Osteoblast (primary cell): ENCODE measurements at regions not wholly inside any gene's neighbourhood (a gene's known extent, or its start where the extent isn't known, plus 50 kb on each side); places are given as distances from the start of the nearest gene placed in this dataset.

ENCODE experiments used
- DNase-seq: peaks from one replicate; pipeline ENCODE4 v3.0.0; 2011; ENCODE audit warnings: low spot score, mixed read lengths; ENCODE audit not compliant: insufficient read length; ENCODE audit errors: missing footprints
- H2AFZ ChIP-seq: 2 replicates; pipeline ENCODE4 v1.6.0; 2011; ENCODE audit warnings: mild to moderate bottlenecking, low read length
- H3K27ac ChIP-seq: 2 replicates; pipeline ENCODE4 v1.5.1; 2011; ENCODE audit warnings: mild to moderate bottlenecking, low read depth, low read length, moderate library complexity
- H3K27me3 ChIP-seq: 2 replicates; pipeline ENCODE4 v1.6.0; 2012; ENCODE audit warnings: mild to moderate bottlenecking, control low read depth, inconsistent platforms, low read length, moderate library complexity; ENCODE audit not compliant: insufficient read depth
- H3K36me3 ChIP-seq: 2 replicates; pipeline ENCODE4 v1.5.1; 2011; ENCODE audit warnings: mild to moderate bottlenecking, low read length, control low read depth, moderate library complexity; ENCODE audit not compliant: insufficient read depth
- H3K4me1 ChIP-seq: 2 replicates; pipeline ENCODE4 v1.5.1; 2011; ENCODE audit warnings: mild to moderate bottlenecking, low read length, control low read depth, moderate library complexity; ENCODE audit not compliant: insufficient read depth
- H3K4me2 ChIP-seq: 2 replicates; pipeline ENCODE4 v1.6.0; 2011; ENCODE audit warnings: mild to moderate bottlenecking, low read length; ENCODE audit not compliant: insufficient read depth
- H3K4me3 ChIP-seq: fragments of 200-600 bp; sonication (generic); 3 replicates; pipeline ENCODE4 v1.5.1; 2012; ENCODE audit warnings: mild to moderate bottlenecking, low read length, inconsistent platforms; ENCODE audit not compliant: insufficient read depth
- H3K79me2 ChIP-seq: 2 replicates; pipeline ENCODE4 v1.6.0; 2012; ENCODE audit warnings: mild to moderate bottlenecking, low read length, control low read depth, inconsistent platforms; ENCODE audit not compliant: insufficient read depth
- H3K9me3 ChIP-seq: 2 replicates; pipeline ENCODE4 v1.5.1; 2011; ENCODE audit warnings: low read depth, low read length, control low read depth
- H4K20me1 ChIP-seq: 2 replicates; pipeline ENCODE4 v1.6.0; 2012; ENCODE audit warnings: mild to moderate bottlenecking, low read length, control low read depth; ENCODE audit not compliant: insufficient read depth
- TF ChIP-seq, protein P1 (sequence below): IDR thresholded peaks from 2 replicates; pipeline ENCODE4 v1.5.1; 2011; ENCODE audit warnings: mild to moderate bottlenecking, low read depth, low read length, moderate library complexity; ENCODE audit errors: extremely low read depth

DNA sequence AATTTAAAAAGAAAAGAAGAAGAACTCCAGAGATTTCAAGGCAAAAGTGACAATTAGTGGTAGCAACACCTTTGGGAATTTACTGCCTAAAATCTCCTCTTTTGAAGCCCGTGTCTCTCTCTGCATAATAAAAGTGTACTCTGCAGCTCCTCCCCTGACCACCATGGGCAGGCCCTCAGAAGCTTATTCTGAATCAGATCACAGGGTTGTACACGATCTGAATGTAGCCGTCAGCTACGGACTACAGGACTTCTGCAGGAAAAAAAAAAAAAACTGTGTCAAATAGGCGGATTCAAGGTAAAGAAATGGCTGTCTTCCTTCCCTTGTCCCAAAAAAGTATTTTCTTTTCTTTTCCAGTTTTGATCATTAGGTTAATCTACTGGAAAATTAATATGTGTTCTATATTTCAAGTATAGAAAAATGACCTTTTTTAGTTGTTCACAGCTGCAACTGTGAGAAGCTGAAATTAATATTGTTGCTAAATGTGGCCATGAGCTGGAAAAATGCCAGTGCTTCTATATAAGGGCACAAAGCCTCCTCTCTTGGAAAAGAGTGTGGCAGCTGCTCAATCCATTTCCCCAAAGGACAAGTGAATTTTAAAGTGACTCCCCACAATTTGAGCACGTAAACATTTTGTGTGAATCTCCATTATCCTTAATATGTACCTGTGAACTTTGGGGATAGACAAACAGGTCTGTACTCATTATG lies 397.4 kb downstream of the C6orf118 start:
- Histone ChIP-seq H3K79me2 (no peaks in the 10 kb centered on the region), H3K27ac (no peak overlapping the region), H3K4me2 (no peak overlapping the region), H3K4me1 (no peaks in the 10 kb centered on the region), H3K36me3 (no peaks in the 10 kb centered on the region), H4K20me1 (no peaks in the 10 kb centered on the region), H3K4me3 (no peak overlapping the region), H3K9me3 (no peaks in the 10 kb centered on the region), H2AFZ (no peak overlapping the region), H3K27me3 (no peaks in the 10 kb centered on the region)
- TF ChIP-seq, protein P1, sequence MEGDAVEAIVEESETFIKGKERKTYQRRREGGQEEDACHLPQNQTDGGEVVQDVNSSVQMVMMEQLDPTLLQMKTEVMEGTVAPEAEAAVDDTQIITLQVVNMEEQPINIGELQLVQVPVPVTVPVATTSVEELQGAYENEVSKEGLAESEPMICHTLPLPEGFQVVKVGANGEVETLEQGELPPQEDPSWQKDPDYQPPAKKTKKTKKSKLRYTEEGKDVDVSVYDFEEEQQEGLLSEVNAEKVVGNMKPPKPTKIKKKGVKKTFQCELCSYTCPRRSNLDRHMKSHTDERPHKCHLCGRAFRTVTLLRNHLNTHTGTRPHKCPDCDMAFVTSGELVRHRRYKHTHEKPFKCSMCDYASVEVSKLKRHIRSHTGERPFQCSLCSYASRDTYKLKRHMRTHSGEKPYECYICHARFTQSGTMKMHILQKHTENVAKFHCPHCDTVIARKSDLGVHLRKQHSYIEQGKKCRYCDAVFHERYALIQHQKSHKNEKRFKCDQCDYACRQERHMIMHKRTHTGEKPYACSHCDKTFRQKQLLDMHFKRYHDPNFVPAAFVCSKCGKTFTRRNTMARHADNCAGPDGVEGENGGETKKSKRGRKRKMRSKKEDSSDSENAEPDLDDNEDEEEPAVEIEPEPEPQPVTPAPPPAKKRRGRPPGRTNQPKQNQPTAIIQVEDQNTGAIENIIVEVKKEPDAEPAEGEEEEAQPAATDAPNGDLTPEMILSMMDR = no peak
- no peak for DNase-seq

DNA sequence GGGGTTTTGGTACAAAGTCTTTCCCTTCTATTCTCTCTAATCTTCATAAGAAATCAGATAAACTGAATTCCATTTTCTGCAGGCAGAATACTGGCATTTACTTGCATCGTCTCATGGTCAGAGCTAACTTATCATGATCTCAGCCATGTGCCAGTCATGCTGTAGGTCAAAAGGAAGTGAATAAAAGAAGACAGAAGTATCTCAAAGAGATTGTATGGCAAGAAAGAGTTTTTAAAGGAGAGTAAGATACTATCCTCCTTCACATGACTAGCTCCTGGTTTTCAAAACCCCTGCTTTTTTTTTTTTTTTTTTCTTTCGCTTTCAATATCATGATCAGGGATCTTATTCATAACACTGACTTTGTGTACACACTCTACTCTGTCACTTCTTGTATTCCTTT lies 398.3 kb downstream of the C6orf118 start:
- no peak overlapping the region for H3K4me2 ChIP-seq
- DNase-seq = no peak
- H3K36me3 ChIP-seq = no peaks in the 10 kb centered on the region
- H3K4me1 ChIP-seq = no peaks in the 10 kb centered on the region
- H3K27me3 ChIP-seq = no peaks in the 10 kb centered on the region
- H3K4me3 ChIP-seq = no peak overlapping the region
- H3K27ac ChIP-seq = no peak overlapping the region
- no peaks in the 10 kb centered on the region for H3K9me3 ChIP-seq
- no peaks in the 10 kb centered on the region for H3K79me2 ChIP-seq
- no peaks in the 10 kb centered on the region for H4K20me1 ChIP-seq
- H2AFZ ChIP-seq = no peak overlapping the region
- TF ChIP-seq, protein P1 = no peak

DNA sequence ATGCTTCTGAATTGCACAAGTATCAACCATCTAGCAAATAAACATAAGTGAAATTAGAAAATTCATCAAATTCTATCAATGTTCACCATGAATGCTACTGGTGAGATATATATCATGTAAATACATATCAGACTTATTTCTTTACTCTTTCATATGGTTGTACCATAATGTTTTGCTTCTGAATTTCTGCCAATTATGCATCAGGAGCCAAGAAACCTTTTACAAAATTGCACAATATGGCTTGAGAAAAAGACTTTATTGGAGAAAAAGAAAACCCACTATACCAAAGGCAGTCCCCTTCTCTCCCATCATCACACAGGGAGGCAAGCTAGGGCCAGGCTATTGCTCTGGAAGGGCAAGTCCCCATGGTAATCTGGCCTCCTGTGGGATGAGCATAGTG lies 402.6 kb downstream of the C6orf118 start:
- Histone ChIP-seq H3K4me3 (no peak overlapping the region), H2AFZ (no peak overlapping the region), H3K4me1 (no peaks in the 10 kb centered on the region)

DNA sequence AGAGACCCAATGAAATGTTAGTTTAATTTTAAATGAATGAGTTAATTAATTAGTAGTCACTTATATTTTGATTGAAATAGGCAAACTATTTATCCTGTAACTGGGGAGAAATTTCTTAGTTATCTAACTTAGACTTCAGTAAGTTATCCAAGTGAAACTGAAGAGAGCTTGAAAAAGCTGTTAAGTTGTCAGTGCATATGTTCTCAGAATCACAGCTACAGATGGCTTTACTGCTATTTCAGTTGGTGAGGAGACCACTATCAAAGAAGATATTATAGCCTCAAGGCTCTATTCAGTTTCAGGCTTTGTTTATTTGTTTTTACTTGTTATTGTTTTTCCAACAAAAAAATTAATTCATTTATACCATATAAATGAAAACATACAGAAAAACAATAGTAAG lies 404.1 kb downstream of the C6orf118 start:
- H3K9me3 ChIP-seq = no peaks in the 10 kb centered on the region
- H3K79me2 ChIP-seq = no peaks in the 10 kb centered on the region
- no peaks in the 10 kb centered on the region for H3K27me3 ChIP-seq
- H2AFZ ChIP-seq = no peak overlapping the region
- H3K4me2 ChIP-seq = no peak overlapping the region
- TF ChIP-seq, protein P1 = no peak
- no peak overlapping the region for H3K27ac ChIP-seq
- H4K20me1 ChIP-seq = no peaks in the 10 kb centered on the region
- DNase-seq = no peak
- H3K4me1 ChIP-seq = no peaks in the 10 kb centered on the region
- H3K36me3 ChIP-seq = no peaks in the 10 kb centered on the region
- H3K4me3 ChIP-seq = no peak overlapping the region

More for the DNA sequence above, 402.6 kb downstream of the C6orf118 start:
- H3K27ac ChIP-seq = no peak overlapping the region
- TF ChIP-seq, protein P1 = no peak
- no peaks in the 10 kb centered on the region for H3K9me3 ChIP-seq
- H3K4me2 ChIP-seq = no peak overlapping the region
- H3K36me3 ChIP-seq = no peaks in the 10 kb centered on the region
- H3K27me3 ChIP-seq = no peaks in the 10 kb centered on the region
- no peaks in the 10 kb centered on the region for H3K79me2 ChIP-seq
- no peaks in the 10 kb centered on the region for H4K20me1 ChIP-seq
- no peak for DNase-seq
